ENCODE measurements at regions not wholly inside any gene's neighbourhood (a gene's known extent, or its start where the extent isn't known, plus 50 kb on each side); places are given as distances from the start of the nearest gene placed in this dataset.

DNA sequence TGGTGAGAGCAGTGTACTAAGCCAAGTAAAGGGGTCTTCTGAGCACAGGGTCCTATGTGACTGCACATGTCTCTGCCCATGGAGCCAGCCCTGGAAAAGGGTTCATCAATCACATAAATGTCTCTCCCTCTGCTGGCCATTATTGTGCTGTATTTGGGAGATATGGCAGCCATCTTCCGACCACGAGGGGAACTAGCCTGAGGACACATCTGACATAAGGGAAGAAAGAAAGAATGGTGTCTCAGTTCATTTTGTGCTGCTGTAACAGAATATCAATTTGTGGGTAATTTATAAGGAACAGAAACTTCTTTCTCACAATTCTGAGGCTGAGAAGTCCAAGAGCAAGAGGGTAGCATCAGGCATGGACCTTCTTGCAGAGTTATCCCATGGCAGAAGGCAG lies 55.1 kb upstream of the GJA5 start:
- TF ChIP-seq EZH2 (IDR thresholded peaks at IDR 0.05; ENCODE audit: low read length, missing control alignments) = no peak
- TF ChIP-seq, protein P1, sequence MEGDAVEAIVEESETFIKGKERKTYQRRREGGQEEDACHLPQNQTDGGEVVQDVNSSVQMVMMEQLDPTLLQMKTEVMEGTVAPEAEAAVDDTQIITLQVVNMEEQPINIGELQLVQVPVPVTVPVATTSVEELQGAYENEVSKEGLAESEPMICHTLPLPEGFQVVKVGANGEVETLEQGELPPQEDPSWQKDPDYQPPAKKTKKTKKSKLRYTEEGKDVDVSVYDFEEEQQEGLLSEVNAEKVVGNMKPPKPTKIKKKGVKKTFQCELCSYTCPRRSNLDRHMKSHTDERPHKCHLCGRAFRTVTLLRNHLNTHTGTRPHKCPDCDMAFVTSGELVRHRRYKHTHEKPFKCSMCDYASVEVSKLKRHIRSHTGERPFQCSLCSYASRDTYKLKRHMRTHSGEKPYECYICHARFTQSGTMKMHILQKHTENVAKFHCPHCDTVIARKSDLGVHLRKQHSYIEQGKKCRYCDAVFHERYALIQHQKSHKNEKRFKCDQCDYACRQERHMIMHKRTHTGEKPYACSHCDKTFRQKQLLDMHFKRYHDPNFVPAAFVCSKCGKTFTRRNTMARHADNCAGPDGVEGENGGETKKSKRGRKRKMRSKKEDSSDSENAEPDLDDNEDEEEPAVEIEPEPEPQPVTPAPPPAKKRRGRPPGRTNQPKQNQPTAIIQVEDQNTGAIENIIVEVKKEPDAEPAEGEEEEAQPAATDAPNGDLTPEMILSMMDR (conservative IDR thresholded peaks at IDR 0.05 in 1 of 2, IDR thresholded peaks at IDR 0.05 in 1 of 2; ENCODE audit: low read depth in 1 of 2, low read length in 2 of 2) = no peak
- Histone ChIP-seq H3K36me3 (ENCODE audit: control insufficient read depth, insufficient read depth, low read length) (no peaks in the 10 kb centered on the region), H3K4me2 (ENCODE audit: extremely low read depth, insufficient read depth, low read length) (no peak overlapping the region), H3K79me2 (ENCODE audit: control insufficient read depth, insufficient read depth, low read length) (no peaks in the 10 kb centered on the region), H3K27me3 (ENCODE audit: control insufficient read depth, insufficient read depth, low read length) (no peaks in the 10 kb centered on the region), H3K9me3 (ENCODE audit: control insufficient read depth, insufficient read depth, low read depth, low read length) (no peaks in the 10 kb centered on the region), H3K4me1 (ENCODE audit: control insufficient read depth, extremely low read depth, insufficient read depth, low read length) (no peaks in the 10 kb centered on the region), H3K4me3 (replicated peaks in 1 of 4; ENCODE audit: control extremely low read depth in 1 of 4, insufficient read depth in 1 of 4, low read depth in 3 of 4, low read length in 4 of 4) (no peak overlapping the region), H3K27ac (ENCODE audit: insufficient read depth, low read length) (no peak overlapping the region), H3K9ac (ENCODE audit: insufficient read depth, low read length) (no peak overlapping the region), H2AFZ (ENCODE audit: low read length) (no peak overlapping the region), H4K20me1 (ENCODE audit: control insufficient read depth, extremely low read depth, insufficient read depth, low read length) (no peaks in the 10 kb centered on the region)
- no peak for DNase-seq (ENCODE audit: low read depth in 2 of 2)

DNA sequence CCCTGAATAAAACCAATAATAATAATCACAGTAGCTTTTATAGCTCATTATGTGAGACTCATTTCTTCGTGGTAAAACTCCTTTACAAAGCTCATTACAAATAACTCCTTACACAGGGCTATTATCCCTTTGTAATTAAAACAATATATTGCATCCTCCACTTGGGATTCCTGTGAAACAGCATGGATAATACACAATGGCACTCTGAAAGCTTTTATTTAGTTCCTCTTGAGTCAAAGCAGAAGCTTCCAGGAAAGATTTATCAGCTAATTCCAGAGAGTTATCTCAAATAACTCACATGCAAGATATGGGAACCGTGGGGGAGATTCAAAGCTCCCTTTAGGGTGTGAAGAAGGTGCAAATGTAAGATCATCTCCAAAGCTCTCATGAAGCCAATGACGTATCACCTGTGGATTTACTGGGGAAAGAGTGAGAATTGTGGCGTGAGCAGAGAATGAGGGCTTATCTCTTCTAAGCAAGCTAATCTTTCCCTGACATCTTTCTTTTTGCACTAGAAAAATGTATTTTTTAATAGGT lies 60.4 kb upstream of the GJA5 start:
- no peak overlapping the region for H3K4me2 ChIP-seq (ENCODE audit: extremely low read depth, insufficient read depth, low read length)
- H3K9ac ChIP-seq (ENCODE audit: insufficient read depth, low read length) = no peak overlapping the region
- H2AFZ ChIP-seq (ENCODE audit: low read length) = no peak overlapping the region
- DNase-seq (ENCODE audit: low read depth in 2 of 2) = no peak
- no peaks in the 10 kb centered on the region for H3K4me1 ChIP-seq (ENCODE audit: control insufficient read depth, extremely low read depth, insufficient read depth, low read length)
- H4K20me1 ChIP-seq (ENCODE audit: control insufficient read depth, extremely low read depth, insufficient read depth, low read length) = no peaks in the 10 kb centered on the region
- H3K27me3 ChIP-seq (ENCODE audit: control insufficient read depth, insufficient read depth, low read length) = no peaks in the 10 kb centered on the region
- TF ChIP-seq EZH2 (IDR thresholded peaks at IDR 0.05; ENCODE audit: low read length, missing control alignments) = no peak
- TF ChIP-seq, protein P1 (conservative IDR thresholded peaks at IDR 0.05 in 1 of 2, IDR thresholded peaks at IDR 0.05 in 1 of 2; ENCODE audit: low read depth in 1 of 2, low read length in 2 of 2) = no peak
- no peak overlapping the region for H3K27ac ChIP-seq (ENCODE audit: insufficient read depth, low read length)
- H3K79me2 ChIP-seq (ENCODE audit: control insufficient read depth, insufficient read depth, low read length) = no peaks in the 10 kb centered on the region
- no peaks in the 10 kb centered on the region for H3K36me3 ChIP-seq (ENCODE audit: control insufficient read depth, insufficient read depth, low read length)
- no peaks in the 10 kb centered on the region for H3K9me3 ChIP-seq (ENCODE audit: control insufficient read depth, insufficient read depth, low read depth, low read length)
- no peak overlapping the region for H3K4me3 ChIP-seq (replicated peaks in 1 of 4; ENCODE audit: control extremely low read depth in 1 of 4, insufficient read depth in 1 of 4, low read depth in 3 of 4, low read length in 4 of 4)

DNA sequence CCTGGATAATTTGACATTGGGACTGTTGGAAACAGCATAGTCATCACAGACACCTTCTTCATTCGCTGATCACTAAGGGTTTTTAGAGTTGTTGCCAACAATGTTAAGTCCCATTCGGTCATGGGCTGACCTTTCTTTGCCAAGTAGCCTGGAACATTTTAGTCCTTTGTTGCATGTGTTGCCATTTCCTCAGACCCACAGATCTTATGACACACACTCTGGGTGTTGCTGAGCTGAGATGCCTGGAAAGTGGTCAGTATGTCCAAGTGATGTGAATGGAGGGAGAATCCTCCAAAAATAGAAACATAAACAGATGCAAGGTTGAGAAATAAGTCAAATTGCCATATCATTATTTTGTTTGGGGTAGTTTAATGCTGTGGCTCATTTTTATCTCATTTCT lies 61.5 kb upstream of the GJA5 start:
- Histone ChIP-seq H4K20me1 (ENCODE audit: control insufficient read depth, extremely low read depth, insufficient read depth, low read length) (no peaks in the 10 kb centered on the region), H3K9me3 (ENCODE audit: control insufficient read depth, insufficient read depth, low read depth, low read length) (no peaks in the 10 kb centered on the region), H3K36me3 (ENCODE audit: control insufficient read depth, insufficient read depth, low read length) (no peaks in the 10 kb centered on the region), H3K27me3 (ENCODE audit: control insufficient read depth, insufficient read depth, low read length) (no peaks in the 10 kb centered on the region), H3K9ac (ENCODE audit: insufficient read depth, low read length) (no peak overlapping the region), H3K4me3 (replicated peaks in 1 of 4; ENCODE audit: control extremely low read depth in 1 of 4, insufficient read depth in 1 of 4, low read depth in 3 of 4, low read length in 4 of 4) (no peak overlapping the region), H3K4me2 (ENCODE audit: extremely low read depth, insufficient read depth, low read length) (no peak overlapping the region), H3K4me1 (ENCODE audit: control insufficient read depth, extremely low read depth, insufficient read depth, low read length) (no peaks in the 10 kb centered on the region), H2AFZ (ENCODE audit: low read length) (no peak overlapping the region), H3K27ac (ENCODE audit: insufficient read depth, low read length) (no peak overlapping the region), H3K79me2 (ENCODE audit: control insufficient read depth, insufficient read depth, low read length) (no peaks in the 10 kb centered on the region)
- TF ChIP-seq, protein P1 (conservative IDR thresholded peaks at IDR 0.05 in 1 of 2, IDR thresholded peaks at IDR 0.05 in 1 of 2; ENCODE audit: low read depth in 1 of 2, low read length in 2 of 2) = no peak
- no peak for TF ChIP-seq EZH2 (IDR thresholded peaks at IDR 0.05; ENCODE audit: low read length, missing control alignments)
- peak; percentile 9 to 91 for DNase-seq (ENCODE audit: low read depth in 2 of 2)

Data from fibroblast of lung (primary cell).